ENCODE measurements at regions not wholly inside any gene's neighbourhood (a gene's known extent, or its start where the extent isn't known, plus 50 kb on each side); places are given as distances from the start of the nearest gene placed in this dataset.

GRCh38 chr1:228999446-229000170, 264.3 kb downstream of the RHOU start:
- no peaks in the 10 kb centered on the region for H3F3A ChIP-seq (ENCODE audit: insufficient read depth, low read depth)
- no TSS peak for BruUV-seq (replicated peaks)
- H3K4me3 ChIP-seq: no peak overlapping the region
- no peaks in the 10 kb centered on the region for H3K79me2 ChIP-seq (ENCODE audit: low read depth)
- H3K27me3 ChIP-seq (ENCODE audit: insufficient read depth, low read depth): peaks cover 81% of the 10 kb centered on the region
- DNase-seq: no peak
- no peak overlapping the region for H2AFZ ChIP-seq
- ChIA-PET CTCF (no interaction called here), POLR2A (ENCODE audit: unreplicated experiment) (no interaction called here)
- no peaks in the 10 kb centered on the region for H3K4me1 ChIP-seq (replicated peaks; ENCODE audit: insufficient read depth)
- H4K20me1 ChIP-seq (ENCODE audit: insufficient read depth): no peaks in the 10 kb centered on the region
- no peak overlapping the region for H3K4me2 ChIP-seq
- no peaks in the 10 kb centered on the region for H3K36me3 ChIP-seq (ENCODE audit: low read depth)
- H3K9me2 ChIP-seq (ENCODE audit: insufficient read depth): no peaks in the 10 kb centered on the region
- H3K9me3 ChIP-seq (ENCODE audit: insufficient read depth, low read depth): no peaks in the 10 kb centered on the region
- no peak overlapping the region for H3K27ac ChIP-seq
- TF ChIP-seq, protein P1, sequence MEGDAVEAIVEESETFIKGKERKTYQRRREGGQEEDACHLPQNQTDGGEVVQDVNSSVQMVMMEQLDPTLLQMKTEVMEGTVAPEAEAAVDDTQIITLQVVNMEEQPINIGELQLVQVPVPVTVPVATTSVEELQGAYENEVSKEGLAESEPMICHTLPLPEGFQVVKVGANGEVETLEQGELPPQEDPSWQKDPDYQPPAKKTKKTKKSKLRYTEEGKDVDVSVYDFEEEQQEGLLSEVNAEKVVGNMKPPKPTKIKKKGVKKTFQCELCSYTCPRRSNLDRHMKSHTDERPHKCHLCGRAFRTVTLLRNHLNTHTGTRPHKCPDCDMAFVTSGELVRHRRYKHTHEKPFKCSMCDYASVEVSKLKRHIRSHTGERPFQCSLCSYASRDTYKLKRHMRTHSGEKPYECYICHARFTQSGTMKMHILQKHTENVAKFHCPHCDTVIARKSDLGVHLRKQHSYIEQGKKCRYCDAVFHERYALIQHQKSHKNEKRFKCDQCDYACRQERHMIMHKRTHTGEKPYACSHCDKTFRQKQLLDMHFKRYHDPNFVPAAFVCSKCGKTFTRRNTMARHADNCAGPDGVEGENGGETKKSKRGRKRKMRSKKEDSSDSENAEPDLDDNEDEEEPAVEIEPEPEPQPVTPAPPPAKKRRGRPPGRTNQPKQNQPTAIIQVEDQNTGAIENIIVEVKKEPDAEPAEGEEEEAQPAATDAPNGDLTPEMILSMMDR (conservative IDR thresholded peaks at IDR 0.05): no peak
- TF ChIP-seq EZH2 (IDR thresholded peaks at IDR 0.05; ENCODE audit: low read depth): no peak
- intact Hi-C loops (cut with micrococcal nuclease; ENCODE audit: unreplicated experiment): no loop called here

- BruUV-seq (replicated peaks): no TSS peak
- Histone ChIP-seq H3K4me1 (replicated peaks; ENCODE audit: insufficient read depth) (no peaks in the 10 kb centered on the region), H3K9me2 (ENCODE audit: insufficient read depth) (no peaks in the 10 kb centered on the region), H3K27ac (no peak overlapping the region), H3K36me3 (ENCODE audit: low read depth) (no peaks in the 10 kb centered on the region), H4K20me1 (ENCODE audit: insufficient read depth) (no peaks in the 10 kb centered on the region), H3K4me3 (no peak overlapping the region), H3K79me2 (ENCODE audit: low read depth) (no peaks in the 10 kb centered on the region), H2AFZ (no peak overlapping the region), H3K27me3 (ENCODE audit: insufficient read depth, low read depth) (peaks cover 81% of the 10 kb centered on the region), H3F3A (ENCODE audit: insufficient read depth, low read depth) (no peaks in the 10 kb centered on the region), H3K4me2 (no peak overlapping the region), H3K9me3 (ENCODE audit: insufficient read depth, low read depth) (no peaks in the 10 kb centered on the region)
- intact Hi-C loops (cut with micrococcal nuclease; ENCODE audit: unreplicated experiment): no loop called here
- TF ChIP-seq EZH2 (IDR thresholded peaks at IDR 0.05; ENCODE audit: low read depth): no peak
- TF ChIP-seq, protein P1 (conservative IDR thresholded peaks at IDR 0.05): no peak
- CTCF ChIA-PET: no interaction called here
- POLR2A ChIA-PET (ENCODE audit: unreplicated experiment): no interaction called here
- no peak for DNase-seq
These were observed 264.9 kb downstream of the RHOU start for GRCh38 chr1:229000187-229000586.

- BruUV-seq (replicated peaks): no TSS peak
- no peaks in the 10 kb centered on the region for H3K4me1 ChIP-seq (replicated peaks; ENCODE audit: insufficient read depth)
- no peak for TF ChIP-seq EZH2 (IDR thresholded peaks at IDR 0.05; ENCODE audit: low read depth)
- TF ChIP-seq, protein P1 (conservative IDR thresholded peaks at IDR 0.05): no peak
- no peaks in the 10 kb centered on the region for H3K9me2 ChIP-seq (ENCODE audit: insufficient read depth)
- intact Hi-C loops (cut with micrococcal nuclease; ENCODE audit: unreplicated experiment): no loop called here
- no peak for DNase-seq
- no peak overlapping the region for H2AFZ ChIP-seq
- no peak overlapping the region for H3K27ac ChIP-seq
- H3K4me3 ChIP-seq: no peak overlapping the region
- no peaks in the 10 kb centered on the region for H3K79me2 ChIP-seq (ENCODE audit: low read depth)
- no peaks in the 10 kb centered on the region for H3K9me3 ChIP-seq (ENCODE audit: insufficient read depth, low read depth)
- peaks cover 79% of the 10 kb centered on the region for H3K27me3 ChIP-seq (ENCODE audit: insufficient read depth, low read depth)
- POLR2A ChIA-PET (ENCODE audit: unreplicated experiment): no interaction called here
- no peaks in the 10 kb centered on the region for H3K36me3 ChIP-seq (ENCODE audit: low read depth)
- H4K20me1 ChIP-seq (ENCODE audit: insufficient read depth): no peaks in the 10 kb centered on the region
- no peaks in the 10 kb centered on the region for H3F3A ChIP-seq (ENCODE audit: insufficient read depth, low read depth)
- no peak overlapping the region for H3K4me2 ChIP-seq
- CTCF ChIA-PET: no interaction called here
These were observed 266.3 kb downstream of the RHOU start for GRCh38 chr1:229001467-229002011.

Measured in PC-9 (cell line).